NB4 (cell line): ENCODE measurements at regions not wholly inside any gene's neighbourhood (a gene's known extent, or its start where the extent isn't known, plus 50 kb on each side); places are given as distances from the start of the nearest gene placed in this dataset.

Experiments
- CTCF ChIP-seq: IDR thresholded peaks from one replicate; pipeline ENCODE4 v1.5.1; 2012; ENCODE audit warnings: low read depth, low read length
- MAX ChIP-seq: IDR thresholded peaks from 2 replicates; pipeline ENCODE4 v1.6.1; 2011; ENCODE audit warnings: low read depth, low read length

- TF ChIP-seq MAX (no peak), CTCF (no peak)
Observed at GRCh38 chr1:86650065-86650464, 54.3 kb upstream of the SH3GLB1 start.
